ENCODE measurements at regions not wholly inside any gene's neighbourhood (a gene's known extent, or its start where the extent isn't known, plus 50 kb on each side); places are given as distances from the start of the nearest gene placed in this dataset.

- no peak overlapping the region for H3K27ac ChIP-seq
- no peaks in the 10 kb centered on the region for H3K27me3 ChIP-seq
- no peak overlapping the region for H3K4me3 ChIP-seq
- H3K36me3 ChIP-seq, result no peaks in the 10 kb centered on the region
- H3K9me3 ChIP-seq, result no peaks in the 10 kb centered on the region
- intact Hi-C loops (cut with DNase I), result no loop called here
- peak in 1 of 3 experiments; percentile 7 for TF ChIP-seq CTCF (IDR thresholded peaks at IDR 0.05)
- no peak for DNase-seq (ENCODE audit: low spot score in 2 of 2)
- H3K4me1 ChIP-seq, result no peaks in the 10 kb centered on the region
Measured at GRCh38 chr6:156102129-156102528, 646.5 kb upstream of the NOX3 start.

GRCh38 chr6:156098839-156099238 is 643.2 kb upstream of the NOX3 start:
- no peaks in the 10 kb centered on the region for H3K9me3 ChIP-seq
- no peaks in the 10 kb centered on the region for H3K4me1 ChIP-seq
- no peak for DNase-seq (ENCODE audit: low spot score in 2 of 2)
- TF ChIP-seq CTCF (IDR thresholded peaks at IDR 0.05), result no peak
- no peak overlapping the region for H3K27ac ChIP-seq
- H3K36me3 ChIP-seq, result no peaks in the 10 kb centered on the region
- H3K4me3 ChIP-seq, result no peak overlapping the region
- no peaks in the 10 kb centered on the region for H3K27me3 ChIP-seq
- intact Hi-C loops (cut with DNase I), result no loop called here

GRCh38 chr6:156087487-156087886 is 631.8 kb upstream of the NOX3 start:
- DNase-seq (ENCODE audit: low spot score in 2 of 2), result no peak
- intact Hi-C loops (cut with DNase I), result no loop called here
- H3K27ac ChIP-seq, result no peak overlapping the region
- peaks cover 0 to 24% of the 10 kb centered on the region in 2 donors for H3K9me3 ChIP-seq
- H3K27me3 ChIP-seq, result no peaks in the 10 kb centered on the region
- no peaks in the 10 kb centered on the region for H3K36me3 ChIP-seq
- H3K4me1 ChIP-seq, result no peaks in the 10 kb centered on the region
- H3K4me3 ChIP-seq, result no peak overlapping the region
- no peak for TF ChIP-seq CTCF (IDR thresholded peaks at IDR 0.05)

- H3K9me3 ChIP-seq, result peaks cover 0 to 12% of the 10 kb centered on the region in 2 donors
- intact Hi-C loops (cut with DNase I), result no loop called here
- H3K4me3 ChIP-seq, result no peak overlapping the region
- no peak for DNase-seq (ENCODE audit: low spot score in 2 of 2)
- H3K36me3 ChIP-seq, result no peaks in the 10 kb centered on the region
- no peak for TF ChIP-seq CTCF (IDR thresholded peaks at IDR 0.05)
- no peaks in the 10 kb centered on the region for H3K4me1 ChIP-seq
- no peaks in the 10 kb centered on the region for H3K27me3 ChIP-seq
- H3K27ac ChIP-seq, result no peak overlapping the region
Measured at GRCh38 chr6:156082012-156082411, 626.4 kb upstream of the NOX3 start.

GRCh38 chr6:156080371-156080770 is 624.7 kb upstream of the NOX3 start:
- Histone ChIP-seq H3K27me3 (no peaks in the 10 kb centered on the region), H3K4me3 (no peak overlapping the region), H3K9me3 (peaks cover 0 to 7% of the 10 kb centered on the region in 2 donors), H3K4me1 (no peaks in the 10 kb centered on the region), H3K36me3 (no peaks in the 10 kb centered on the region), H3K27ac (no peak overlapping the region)
- no peak for DNase-seq (ENCODE audit: low spot score in 2 of 2)
- no peak for TF ChIP-seq CTCF (IDR thresholded peaks at IDR 0.05)
- intact Hi-C loops (cut with DNase I), result no loop called here

GRCh38 chr6:156068881-156069280 is 613.2 kb upstream of the NOX3 start:
- no peak overlapping the region for H3K4me3 ChIP-seq
- no peak overlapping the region for H3K27ac ChIP-seq
- no peak for TF ChIP-seq CTCF (IDR thresholded peaks at IDR 0.05)
- H3K27me3 ChIP-seq, result no peaks in the 10 kb centered on the region
- H3K36me3 ChIP-seq, result no peaks in the 10 kb centered on the region
- no peaks in the 10 kb centered on the region for H3K4me1 ChIP-seq
- intact Hi-C loops (cut with DNase I), result no loop called here
- DNase-seq (ENCODE audit: low spot score in 2 of 2), result no peak
- no peaks in the 10 kb centered on the region for H3K9me3 ChIP-seq

Measured in ascending aorta (tissue), 2 donors.